ENCODE measurements at regions not wholly inside any gene's neighbourhood (a gene's known extent, or its start where the extent isn't known, plus 50 kb on each side); places are given as distances from the start of the nearest gene placed in this dataset.

DNA sequence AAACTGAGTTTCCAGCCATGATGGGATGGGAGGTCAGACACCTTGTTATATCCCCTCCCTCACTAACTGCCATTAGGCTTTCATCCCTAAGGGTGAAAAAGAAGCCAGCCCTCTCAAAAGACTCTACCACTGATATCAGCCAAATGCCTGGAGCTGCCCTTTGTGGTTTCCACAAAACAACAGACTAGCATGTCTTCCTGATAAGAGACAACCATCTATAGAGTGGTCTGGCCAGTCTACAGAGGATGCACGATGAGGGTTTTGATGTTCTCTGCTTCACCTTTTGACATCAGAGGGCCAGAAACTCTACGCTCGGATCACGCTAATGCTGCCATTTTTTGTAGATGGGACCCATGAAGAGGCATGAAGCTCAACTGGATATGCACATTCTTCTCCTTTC, 61.7 kb upstream of the ARHGAP18 start:
- no peaks in the 10 kb centered on the region for H3K36me3 ChIP-seq
- no peaks in the 10 kb centered on the region for H3K9me3 ChIP-seq
- intact Hi-C loops (cut with DNase I): no loop called here
- no peak overlapping the region for H3K4me3 ChIP-seq
- DNase-seq (ENCODE audit: extremely low spot score in 2 of 2): no peak
- no peaks in the 10 kb centered on the region for H3K27me3 ChIP-seq
- H3K27ac ChIP-seq: no peak overlapping the region
- peaks cover 15% of the 10 kb centered on the region for H3K4me1 ChIP-seq
- TF ChIP-seq POLR2AphosphoS5 (IDR thresholded peaks at IDR 0.05; ENCODE audit: insufficient read depth in 1 of 2, low read depth in 1 of 2): no peak
- TF ChIP-seq, protein P1, sequence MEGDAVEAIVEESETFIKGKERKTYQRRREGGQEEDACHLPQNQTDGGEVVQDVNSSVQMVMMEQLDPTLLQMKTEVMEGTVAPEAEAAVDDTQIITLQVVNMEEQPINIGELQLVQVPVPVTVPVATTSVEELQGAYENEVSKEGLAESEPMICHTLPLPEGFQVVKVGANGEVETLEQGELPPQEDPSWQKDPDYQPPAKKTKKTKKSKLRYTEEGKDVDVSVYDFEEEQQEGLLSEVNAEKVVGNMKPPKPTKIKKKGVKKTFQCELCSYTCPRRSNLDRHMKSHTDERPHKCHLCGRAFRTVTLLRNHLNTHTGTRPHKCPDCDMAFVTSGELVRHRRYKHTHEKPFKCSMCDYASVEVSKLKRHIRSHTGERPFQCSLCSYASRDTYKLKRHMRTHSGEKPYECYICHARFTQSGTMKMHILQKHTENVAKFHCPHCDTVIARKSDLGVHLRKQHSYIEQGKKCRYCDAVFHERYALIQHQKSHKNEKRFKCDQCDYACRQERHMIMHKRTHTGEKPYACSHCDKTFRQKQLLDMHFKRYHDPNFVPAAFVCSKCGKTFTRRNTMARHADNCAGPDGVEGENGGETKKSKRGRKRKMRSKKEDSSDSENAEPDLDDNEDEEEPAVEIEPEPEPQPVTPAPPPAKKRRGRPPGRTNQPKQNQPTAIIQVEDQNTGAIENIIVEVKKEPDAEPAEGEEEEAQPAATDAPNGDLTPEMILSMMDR (IDR thresholded peaks at IDR 0.05): no peak
- TF ChIP-seq POLR2A (IDR thresholded peaks at IDR 0.05): no peak

DNA sequence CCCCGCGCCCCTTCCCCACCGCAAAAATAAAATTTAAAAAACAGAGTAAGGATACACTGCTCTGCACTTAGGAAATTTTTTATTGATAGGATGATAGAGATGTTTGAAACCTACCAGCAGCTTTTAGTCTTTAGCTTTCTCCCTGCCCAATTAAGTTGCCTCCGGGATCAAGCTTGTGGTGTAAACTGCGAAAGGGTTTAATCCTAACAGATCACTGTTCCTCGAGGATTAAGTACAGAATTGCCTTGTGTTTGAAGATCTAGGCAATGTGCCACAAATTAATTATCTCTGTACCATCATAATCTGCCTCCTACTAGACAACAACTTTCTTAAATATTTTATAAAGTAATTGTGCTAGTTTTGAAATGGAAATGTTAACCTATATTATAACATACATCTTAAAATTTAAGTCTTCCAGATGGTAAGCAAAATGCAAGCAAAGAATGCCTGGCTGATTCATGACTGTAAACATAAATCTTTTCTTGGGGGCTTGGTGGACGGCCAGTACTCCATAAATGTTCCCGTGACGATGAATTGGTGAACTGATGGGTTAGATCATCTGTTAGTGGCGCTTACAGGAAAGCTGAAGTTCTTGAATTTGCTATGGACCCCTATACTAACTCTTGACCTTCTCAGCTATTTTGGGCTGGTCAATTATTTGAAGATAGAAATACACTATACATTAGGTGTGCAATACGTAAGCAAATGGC, 58.0 kb upstream of the ARHGAP18 start:
- peak overlapping the region in 1 of 2 donors; percentile 47 for H3K4me3 ChIP-seq
- no peak for DNase-seq (ENCODE audit: extremely low spot score in 2 of 2)
- TF ChIP-seq POLR2AphosphoS5 (IDR thresholded peaks at IDR 0.05; ENCODE audit: insufficient read depth in 1 of 2, low read depth in 1 of 2): no peak
- no peak for TF ChIP-seq POLR2A (IDR thresholded peaks at IDR 0.05)
- TF ChIP-seq, protein P1 (IDR thresholded peaks at IDR 0.05): no peak

DNA sequence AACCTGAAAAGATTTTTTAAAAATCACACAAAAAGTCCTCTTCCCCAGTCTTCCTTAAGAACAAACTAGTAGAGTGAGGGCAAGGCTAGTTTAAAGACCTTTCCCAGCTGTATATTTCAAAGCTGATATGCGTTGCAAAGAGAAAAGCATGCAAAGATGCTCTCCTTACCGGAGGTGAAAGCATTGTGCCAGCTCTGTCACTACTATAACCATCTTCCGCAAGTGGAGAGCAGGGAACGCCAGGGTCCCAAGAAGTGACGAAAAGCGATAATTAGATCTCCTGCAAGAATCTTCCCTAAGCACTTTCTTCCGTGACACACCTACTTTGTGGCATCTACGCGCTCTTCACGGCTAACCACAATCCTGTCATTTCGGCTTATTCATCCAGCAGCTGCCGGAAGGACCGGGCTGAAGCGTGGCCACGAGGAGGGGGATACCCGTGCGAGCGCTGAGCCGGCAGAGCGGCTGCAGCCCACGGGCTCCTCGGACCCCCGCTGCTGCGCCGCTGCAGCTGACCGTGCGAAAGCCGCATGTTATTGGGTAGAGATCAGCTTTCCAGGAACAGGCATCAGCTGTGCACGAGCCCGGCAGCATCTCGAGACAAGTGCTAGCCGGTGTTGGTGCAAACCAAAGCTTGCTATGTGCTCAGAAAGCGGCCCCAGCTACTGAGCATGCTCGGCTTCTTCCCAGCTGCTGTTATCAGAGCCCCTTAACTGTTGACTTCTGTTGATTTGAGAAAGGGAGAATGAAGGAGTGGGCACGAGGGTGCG, 57.2 kb upstream of the ARHGAP18 start:
- DNase-seq (ENCODE audit: extremely low spot score in 2 of 2): no peak
- Histone ChIP-seq H3K4me3 (peak overlapping the region; percentile 32 to 47), H3K27me3 (no peaks in the 10 kb centered on the region), H3K9me3 (no peaks in the 10 kb centered on the region), H3K4me1 (peaks cover 15% of the 10 kb centered on the region), H3K27ac (no peak overlapping the region), H3K36me3 (no peaks in the 10 kb centered on the region)
- TF ChIP-seq POLR2A (IDR thresholded peaks at IDR 0.05) (no peak), POLR2AphosphoS5 (IDR thresholded peaks at IDR 0.05; ENCODE audit: insufficient read depth in 1 of 2, low read depth in 1 of 2) (peak in 1 of 2 donors; percentile 11)
- TF ChIP-seq, protein P1 (IDR thresholded peaks at IDR 0.05): no peak
- intact Hi-C loops (cut with DNase I): no loop called here

More for the DNA sequence above, 58.0 kb upstream of the ARHGAP18 start:
- Histone ChIP-seq H3K36me3 (no peaks in the 10 kb centered on the region), H3K27ac (no peak overlapping the region), H3K9me3 (no peaks in the 10 kb centered on the region), H3K27me3 (no peaks in the 10 kb centered on the region), H3K4me1 (peaks cover 15% of the 10 kb centered on the region)
- intact Hi-C loops (cut with DNase I): no loop called here

DNA sequence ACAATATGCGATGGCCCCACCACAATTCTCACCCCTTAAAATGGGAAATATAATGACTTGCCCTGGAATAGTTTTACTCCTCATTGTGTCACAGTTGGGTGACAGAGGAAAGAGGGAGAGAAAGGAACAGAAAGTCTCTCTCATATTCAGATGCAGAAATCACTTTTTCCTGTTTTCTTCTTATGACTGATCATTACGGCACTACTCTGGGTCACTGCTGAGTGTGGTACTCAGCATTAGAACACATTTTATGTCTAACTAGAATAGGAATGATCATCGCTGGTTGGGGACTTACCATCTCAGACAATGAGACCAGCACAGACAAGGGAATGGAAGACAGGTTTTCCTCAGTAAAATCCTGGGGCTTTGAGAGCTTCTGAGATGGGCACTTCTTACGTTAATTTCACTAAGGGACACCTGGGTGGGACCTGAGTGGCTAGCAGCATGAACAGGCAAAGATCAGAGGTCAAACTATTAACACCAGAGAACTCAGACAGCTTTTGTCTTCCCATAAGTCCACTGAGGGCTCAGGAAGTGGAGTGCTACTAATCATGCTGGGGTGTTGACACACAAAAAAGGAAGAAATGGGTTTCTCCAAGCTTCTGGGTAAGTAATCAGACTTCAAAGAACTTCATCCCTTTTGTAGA, 54.9 kb upstream of the ARHGAP18 start:
- H3K9me3 ChIP-seq: no peaks in the 10 kb centered on the region
- intact Hi-C loops (cut with DNase I): no loop called here
- no peaks in the 10 kb centered on the region for H3K27me3 ChIP-seq

DNA sequence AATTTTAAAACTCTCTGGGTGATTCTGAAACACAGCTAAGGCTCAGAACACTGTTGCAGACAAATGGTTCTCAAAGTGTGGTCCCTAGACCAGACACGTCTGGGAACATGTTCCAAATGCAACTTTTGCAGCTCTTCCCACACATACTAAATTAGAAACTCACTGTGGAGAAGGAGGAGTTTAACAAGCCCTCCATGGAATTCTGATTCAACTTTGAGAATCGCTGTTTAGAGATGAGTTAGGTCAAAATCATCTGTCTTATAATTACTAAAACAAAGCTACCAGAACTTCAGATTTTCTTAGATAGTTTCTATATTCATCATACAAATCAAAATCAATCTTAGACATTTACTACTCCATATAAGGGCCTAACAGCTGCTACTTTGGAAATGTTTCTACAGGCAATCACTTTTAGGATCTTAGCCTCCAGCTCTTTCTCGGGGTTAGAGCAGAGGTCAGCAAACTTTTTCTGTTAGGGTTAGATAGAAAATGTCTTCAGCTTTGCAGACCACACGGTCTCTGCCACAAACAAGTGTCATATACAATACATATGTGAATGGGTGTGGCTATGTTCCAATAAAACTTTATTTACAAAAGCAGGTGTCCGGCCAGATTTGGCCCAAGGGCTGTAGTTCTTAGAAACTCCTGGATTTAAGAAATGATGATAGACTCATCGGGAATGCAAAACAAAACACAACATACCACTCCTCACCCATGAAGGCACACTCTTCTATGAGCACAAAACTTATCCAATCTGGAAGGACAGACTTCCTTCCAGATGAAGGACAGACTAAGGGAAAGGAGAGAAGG, 50.0 kb upstream of the ARHGAP18 start:
- no peaks in the 10 kb centered on the region for H3K36me3 ChIP-seq
- no peaks in the 10 kb centered on the region for H3K27me3 ChIP-seq
- no peak overlapping the region for H3K4me3 ChIP-seq
- no peaks in the 10 kb centered on the region for H3K4me1 ChIP-seq
- intact Hi-C loops (cut with DNase I): no loop called here
- no peak overlapping the region for H3K27ac ChIP-seq
- no peaks in the 10 kb centered on the region for H3K9me3 ChIP-seq
- DNase-seq (ENCODE audit: extremely low spot score in 2 of 2): no peak
- TF ChIP-seq, protein P1 (IDR thresholded peaks at IDR 0.05): no peak
- no peak for TF ChIP-seq POLR2A (IDR thresholded peaks at IDR 0.05)
- TF ChIP-seq POLR2AphosphoS5 (IDR thresholded peaks at IDR 0.05; ENCODE audit: insufficient read depth in 1 of 2, low read depth in 1 of 2): no peak

More for the DNA sequence above, 54.9 kb upstream of the ARHGAP18 start:
- H3K36me3 ChIP-seq: no peaks in the 10 kb centered on the region
- no peak for DNase-seq (ENCODE audit: extremely low spot score in 2 of 2)
- H3K4me1 ChIP-seq: peaks cover 15% of the 10 kb centered on the region
- TF ChIP-seq POLR2A (IDR thresholded peaks at IDR 0.05) (no peak), POLR2AphosphoS5 (IDR thresholded peaks at IDR 0.05; ENCODE audit: insufficient read depth in 1 of 2, low read depth in 1 of 2) (no peak)
- no peak overlapping the region for H3K4me3 ChIP-seq
- H3K27ac ChIP-seq: no peak overlapping the region
